Neuronal stem cell (in vitro differentiated cells): ENCODE measurements at regions not wholly inside any gene's neighbourhood (a gene's known extent, or its start where the extent isn't known, plus 50 kb on each side); places are given as distances from the start of the nearest gene placed in this dataset.

Experiments used
- DNase-seq: peaks from one replicate; pipeline ENCODE4 v3.0.0-alpha.2; 2013; ENCODE audit warnings: low spot score
- H2AFZ ChIP-seq: one replicate; pipeline ENCODE4 v1.6.1; 2013; ENCODE audit warnings: mild to moderate bottlenecking, low read length, inconsistent platforms
- H2AK5ac ChIP-seq: 2 replicates; pipeline ENCODE4 v1.6.1; 2013; ENCODE audit warnings: low read depth, mild to moderate bottlenecking, inconsistent platforms, low read length, moderate library complexity, mixed read lengths
- H2BK120ac ChIP-seq: 2 replicates; pipeline ENCODE4 v1.6.1; 2013; ENCODE audit warnings: low read depth, mild to moderate bottlenecking, inconsistent platforms, low read length, moderate library complexity, mixed read lengths
- H2BK12ac ChIP-seq: one replicate; pipeline ENCODE4 v1.6.1; 2013; ENCODE audit warnings: low read length, inconsistent platforms
- H2BK15ac ChIP-seq: 2 replicates; pipeline ENCODE4 v1.6.1; 2013; ENCODE audit warnings: mild to moderate bottlenecking, low read length, inconsistent platforms, mixed read lengths
- H2BK5ac ChIP-seq: one replicate; pipeline ENCODE4 v1.6.1; 2013; ENCODE audit warnings: inconsistent platforms, mild to moderate bottlenecking, low read length, moderate library complexity
- H3K14ac ChIP-seq: one replicate; pipeline ENCODE4 v1.6.1; 2013; ENCODE audit warnings: low read length, inconsistent platforms
- H3K18ac ChIP-seq: 2 replicates; pipeline ENCODE4 v1.6.1; 2013; ENCODE audit warnings: low read length, inconsistent platforms
- H3K23ac ChIP-seq: 2 replicates; pipeline ENCODE4 v1.6.1; 2013; ENCODE audit warnings: low read depth, mild to moderate bottlenecking, mixed read lengths, low read length, inconsistent platforms; ENCODE audit not compliant: poor library complexity
- H3K27ac ChIP-seq: replicated peaks from 3 replicates; pipeline ENCODE4 v1.5.1; 2013; ENCODE audit warnings: low read length, inconsistent platforms
- H3K27me3 ChIP-seq, 3 experiments: 2 replicates each; pipeline ENCODE4 v1.6.1; 2013; ENCODE audit warnings: low read length in 3 of 3, mild to moderate bottlenecking in 2 of 3, inconsistent platforms in 1 of 3, low read depth in 1 of 3, mixed read lengths in 1 of 3, moderate library complexity in 1 of 3; ENCODE audit not compliant: control insufficient read depth in 3 of 3, insufficient read depth in 3 of 3
- H3K36me3 ChIP-seq, 2 donors: replicated peaks in 1 of 2; 2 replicates each; pipeline ENCODE4 v1.6.1; 2013; ENCODE audit warnings: low read length in 2 of 2; ENCODE audit not compliant: control insufficient read depth in 2 of 2, insufficient read depth in 2 of 2
- H3K4ac ChIP-seq: 2 replicates; pipeline ENCODE4 v1.6.1; 2013; ENCODE audit warnings: inconsistent platforms, mild to moderate bottlenecking, low read length, moderate library complexity
- H3K4me1 ChIP-seq, 2 donors: 1 replicate in 1 of 2; 2 replicates in 1 of 2; pipeline ENCODE4 v1.6.1; 2013; ENCODE audit warnings: low read length in 2 of 2, low read depth in 1 of 2; ENCODE audit not compliant: control insufficient read depth in 2 of 2, insufficient read depth in 1 of 2
- H3K4me2 ChIP-seq: one replicate; pipeline ENCODE4 v1.6.1; 2013; ENCODE audit warnings: mild to moderate bottlenecking, low read length, inconsistent platforms; ENCODE audit not compliant: insufficient read depth, poor library complexity, severe bottlenecking
- H3K4me3 ChIP-seq, 2 donors: 2 replicates each; pipeline ENCODE4 v1.5.1; 2013; ENCODE audit warnings: low read length in 2 of 2, mild to moderate bottlenecking in 2 of 2, inconsistent platforms in 1 of 2, moderate library complexity in 1 of 2
- H3K79me1 ChIP-seq: one replicate; pipeline ENCODE4 v1.6.1; 2013; ENCODE audit warnings: low read depth, mild to moderate bottlenecking, inconsistent platforms, low read length, moderate library complexity
- H3K9ac ChIP-seq: one replicate; pipeline ENCODE4 v1.6.1; 2013; ENCODE audit warnings: mild to moderate bottlenecking, low read depth, low read length, inconsistent platforms; ENCODE audit not compliant: poor library complexity
- H3K9me3 ChIP-seq, 2 donors: replicated peaks in 1 of 2; 2 replicates each; pipeline versions ENCODE3 to v1.6.1; 2013; ENCODE audit warnings: low read length in 2 of 2, mild to moderate bottlenecking in 2 of 2, inconsistent platforms in 1 of 2, low read depth in 1 of 2, mixed read lengths in 1 of 2, moderate library complexity in 1 of 2; ENCODE audit not compliant: control insufficient read depth in 2 of 2, insufficient read depth in 1 of 2
- H4K8ac ChIP-seq: one replicate; pipeline ENCODE4 v1.6.1; 2013; ENCODE audit warnings: low read depth, mild to moderate bottlenecking, inconsistent platforms, low read length, moderate library complexity
- H4K91ac ChIP-seq: one replicate; pipeline ENCODE4 v1.6.1; 2013; ENCODE audit warnings: low read length, low read depth, mild to moderate bottlenecking, inconsistent platforms; ENCODE audit not compliant: poor library complexity
- WGBS, 2 donors: extraction: QIAGEN DNeasy Blood & Tissue Kit; methylation state at CpG; one replicate each; pipeline ENCODE4 v1.1.7; 2013; ENCODE audit warnings: missing lambda C conversion rate in 2 of 2, mixed read lengths in 1 of 2; ENCODE audit not compliant: insufficient read length in 2 of 2, insufficient replicate concordance in 1 of 2; ENCODE audit errors: extremely low coverage in 2 of 2; 5-methylcytosine and 5-hydroxymethylcytosine counted together

GRCh38 chr5:124060413-124061067, 548.6 kb downstream of the CSNK1G3 start:
- H3K23ac ChIP-seq = no peak overlapping the region
- no peaks in the 10 kb centered on the region for H3K27me3 ChIP-seq
- H4K91ac ChIP-seq = no peak overlapping the region
- no peak overlapping the region for H2BK12ac ChIP-seq
- no peak overlapping the region for H2BK5ac ChIP-seq
- no peak overlapping the region for H2BK120ac ChIP-seq
- no peak overlapping the region for H2AK5ac ChIP-seq
- WGBS, 2 donors = no CpG with 5 or more reads among the region's 5 CpGs
- H2AFZ ChIP-seq = no peak overlapping the region
- no peaks in the 10 kb centered on the region for H3K79me1 ChIP-seq
- no peak overlapping the region for H3K4me3 ChIP-seq
- H3K9ac ChIP-seq = no peak overlapping the region
- no peak overlapping the region for H2BK15ac ChIP-seq
- H4K8ac ChIP-seq = no peak overlapping the region
- no peak overlapping the region for H3K18ac ChIP-seq
- no peak overlapping the region for H3K4ac ChIP-seq
- DNase-seq = no peak
- no peaks in the 10 kb centered on the region for H3K9me3 ChIP-seq
- H3K27ac ChIP-seq = no peak overlapping the region
- H3K4me1 ChIP-seq = no peaks in the 10 kb centered on the region
- no peaks in the 10 kb centered on the region for H3K36me3 ChIP-seq
- no peak overlapping the region for H3K4me2 ChIP-seq
- no peak overlapping the region for H3K14ac ChIP-seq

DNA sequence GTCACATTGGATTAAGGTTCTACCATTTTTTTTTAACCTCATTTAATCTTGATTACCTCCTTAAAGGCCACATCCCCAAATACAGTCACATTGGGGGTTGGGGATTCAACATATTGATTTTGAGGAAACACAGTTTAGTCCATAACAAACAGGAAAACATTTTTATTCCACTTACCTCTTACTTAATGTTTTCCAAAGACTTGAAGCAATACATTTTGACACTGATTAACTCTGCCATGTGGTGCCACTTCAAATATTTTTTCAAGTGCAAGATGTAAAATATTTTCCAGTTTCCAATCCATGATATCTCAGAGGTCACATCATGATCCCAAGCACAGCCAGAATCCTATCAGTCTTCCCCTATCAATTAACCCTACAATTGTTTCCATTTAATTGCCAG, 548.0 kb downstream of the CSNK1G3 start:
- Histone ChIP-seq H2BK5ac (no peak overlapping the region), H3K9ac (no peak overlapping the region), H2AFZ (no peak overlapping the region), H2BK120ac (no peak overlapping the region), H3K27me3 (no peaks in the 10 kb centered on the region), H3K14ac (no peak overlapping the region), H3K36me3 (no peaks in the 10 kb centered on the region), H3K18ac (no peak overlapping the region), H3K4ac (no peak overlapping the region), H3K79me1 (no peaks in the 10 kb centered on the region), H4K91ac (no peak overlapping the region), H2BK15ac (no peak overlapping the region), H3K27ac (no peak overlapping the region), H2AK5ac (no peak overlapping the region), H2BK12ac (no peak overlapping the region), H4K8ac (no peak overlapping the region), H3K4me1 (no peaks in the 10 kb centered on the region), H3K23ac (no peak overlapping the region), H3K4me3 (no peak overlapping the region), H3K9me3 (no peaks in the 10 kb centered on the region), H3K4me2 (no peak overlapping the region)
- DNase-seq = no peak

DNA sequence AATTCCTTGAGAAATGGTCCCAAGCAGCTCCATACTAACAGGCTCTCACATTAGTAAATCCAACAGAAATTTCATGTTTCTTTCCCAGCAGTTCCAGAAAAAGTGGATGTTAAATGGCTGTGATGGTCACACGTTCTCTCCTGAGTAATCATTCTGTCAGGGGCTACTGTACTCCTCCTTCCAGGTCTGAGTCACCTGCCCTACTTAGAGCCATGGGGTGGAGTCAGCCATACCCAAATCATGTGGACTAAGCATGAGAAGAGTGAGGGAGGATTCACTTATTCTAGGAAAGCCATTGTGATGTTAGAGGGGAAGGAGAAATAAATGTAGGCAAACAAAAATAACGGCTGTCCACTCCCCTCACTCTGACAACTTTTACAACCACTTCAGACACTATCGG, 547.2 kb downstream of the CSNK1G3 start:
- no peak overlapping the region for H3K27ac ChIP-seq
- no peak overlapping the region for H2BK12ac ChIP-seq
- H2AFZ ChIP-seq = no peak overlapping the region
- no peaks in the 10 kb centered on the region for H3K9me3 ChIP-seq
- peaks cover 0 to 3% of the 10 kb centered on the region in 2 donors for H3K4me1 ChIP-seq
- no peak overlapping the region for H2AK5ac ChIP-seq
- no peak overlapping the region for H3K9ac ChIP-seq
- no peaks in the 10 kb centered on the region for H3K36me3 ChIP-seq
- WGBS, 2 donors = no CpG with 5 or more reads among the region's 3 CpGs
- no peak overlapping the region for H3K14ac ChIP-seq
- H3K18ac ChIP-seq = no peak overlapping the region
- no peak overlapping the region for H2BK15ac ChIP-seq
- no peak overlapping the region for H3K4ac ChIP-seq
- no peak overlapping the region for H2BK120ac ChIP-seq
- no peak for DNase-seq
- H3K79me1 ChIP-seq = no peaks in the 10 kb centered on the region
- no peak overlapping the region for H4K91ac ChIP-seq
- H3K27me3 ChIP-seq = no peaks in the 10 kb centered on the region
- no peak overlapping the region for H3K4me3 ChIP-seq
- no peak overlapping the region for H2BK5ac ChIP-seq
- no peak overlapping the region for H4K8ac ChIP-seq
- H3K4me2 ChIP-seq = no peak overlapping the region
- H3K23ac ChIP-seq = no peak overlapping the region

GRCh38 chr5:124057724-124058231, 545.8 kb downstream of the CSNK1G3 start:
- Histone ChIP-seq H3K18ac (no peak overlapping the region), H4K91ac (no peak overlapping the region), H3K4me1 (peaks cover 0 to 3% of the 10 kb centered on the region in 2 donors), H3K14ac (no peak overlapping the region), H3K4me3 (no peak overlapping the region), H3K23ac (no peak overlapping the region), H3K4me2 (no peak overlapping the region), H3K36me3 (no peaks in the 10 kb centered on the region), H2BK5ac (no peak overlapping the region), H4K8ac (no peak overlapping the region), H3K27me3 (no peaks in the 10 kb centered on the region), H3K27ac (no peak overlapping the region), H2BK15ac (no peak overlapping the region), H2BK120ac (no peak overlapping the region), H3K9ac (no peak overlapping the region), H3K79me1 (no peaks in the 10 kb centered on the region), H3K4ac (no peak overlapping the region), H2BK12ac (no peak overlapping the region), H2AK5ac (no peak overlapping the region), H3K9me3 (peaks cover 0 to 2% of the 10 kb centered on the region in 2 donors), H2AFZ (no peak overlapping the region)
- no CpG with 5 or more reads among the region's 4 CpGs for WGBS, 2 donors
- no peak for DNase-seq
